DMS53 treated with DMSO at 0.1 percent for 48 hours (cell line): ENCODE measurements at regions not wholly inside any gene's neighbourhood (a gene's known extent, or its start where the extent isn't known, plus 50 kb on each side); places are given as distances from the start of the nearest gene placed in this dataset.

Source experiments
- DNase-seq: peaks from one replicate; lab custom pipeline; 2025; ENCODE audit not compliant: unreplicated experiment; lab: John Stamatoyannopoulos, UW

DNA sequence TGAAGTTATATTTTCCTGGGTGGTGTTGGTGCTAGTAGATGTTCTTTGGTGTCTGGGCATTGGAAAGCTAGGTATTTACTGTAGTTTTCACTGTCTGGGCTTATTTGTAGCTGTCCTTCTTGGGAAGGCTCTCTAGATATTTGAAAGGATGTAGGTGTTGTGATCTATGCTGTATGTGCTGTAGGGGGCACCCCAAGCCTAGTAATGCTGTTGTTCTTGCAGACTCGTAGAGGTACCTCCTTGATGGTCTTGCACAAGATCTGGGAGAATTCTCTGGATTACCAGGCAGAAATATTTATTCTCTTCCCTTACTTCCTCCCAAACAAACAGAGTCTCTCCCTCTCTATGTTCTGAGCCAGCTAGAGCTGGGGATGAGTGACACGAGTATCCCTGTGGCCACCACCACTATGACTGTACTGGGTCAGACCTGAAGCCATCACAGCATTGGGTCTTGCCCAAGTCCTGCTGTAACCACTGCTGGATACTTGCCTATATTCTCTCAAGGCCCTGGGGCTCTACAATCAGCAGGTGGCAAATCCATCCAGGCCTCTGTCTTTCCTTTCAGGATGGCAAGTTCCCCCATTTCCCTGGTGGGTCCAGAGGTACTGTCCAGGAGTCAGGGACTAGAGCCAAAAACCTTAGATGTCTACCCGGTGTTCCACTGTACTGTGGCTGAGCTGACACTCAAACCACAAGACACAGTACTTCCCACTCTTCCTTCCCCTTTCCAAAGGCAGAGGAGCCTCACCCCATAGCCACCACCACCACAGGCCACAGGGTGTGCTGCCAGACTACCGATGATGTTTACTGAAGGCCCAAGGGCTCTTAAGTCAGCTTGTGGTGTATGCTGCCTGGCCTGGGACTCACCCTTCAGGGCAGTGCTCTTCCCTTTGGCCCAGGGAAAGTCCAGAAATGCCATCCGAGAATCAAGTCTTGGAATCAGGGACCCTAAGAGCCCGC lies 195.2 kb upstream of the DPPA4 start:
- peak; percentile 40 for DNase-seq

DNA sequence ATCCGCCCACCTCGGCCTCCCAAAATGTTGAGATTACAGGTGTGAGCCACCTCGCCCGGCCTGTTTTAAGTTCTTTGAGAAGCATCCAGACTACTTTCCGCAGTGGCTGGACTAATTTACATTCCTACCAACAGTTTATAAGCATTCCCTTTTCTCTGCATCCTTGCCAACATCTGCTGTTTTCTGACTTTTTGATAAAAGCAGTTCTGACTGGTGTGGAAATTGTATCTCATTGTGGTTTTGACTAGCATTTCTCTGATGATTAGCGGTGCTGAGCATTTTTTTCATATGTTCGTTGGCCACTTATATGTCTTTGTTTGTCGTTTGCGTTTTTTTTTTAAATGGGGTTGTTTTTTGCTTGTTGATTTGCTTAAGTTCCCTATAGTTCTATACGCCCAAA lies 208.4 kb upstream of the DPPA4 start:
- no peak for DNase-seq

DNA sequence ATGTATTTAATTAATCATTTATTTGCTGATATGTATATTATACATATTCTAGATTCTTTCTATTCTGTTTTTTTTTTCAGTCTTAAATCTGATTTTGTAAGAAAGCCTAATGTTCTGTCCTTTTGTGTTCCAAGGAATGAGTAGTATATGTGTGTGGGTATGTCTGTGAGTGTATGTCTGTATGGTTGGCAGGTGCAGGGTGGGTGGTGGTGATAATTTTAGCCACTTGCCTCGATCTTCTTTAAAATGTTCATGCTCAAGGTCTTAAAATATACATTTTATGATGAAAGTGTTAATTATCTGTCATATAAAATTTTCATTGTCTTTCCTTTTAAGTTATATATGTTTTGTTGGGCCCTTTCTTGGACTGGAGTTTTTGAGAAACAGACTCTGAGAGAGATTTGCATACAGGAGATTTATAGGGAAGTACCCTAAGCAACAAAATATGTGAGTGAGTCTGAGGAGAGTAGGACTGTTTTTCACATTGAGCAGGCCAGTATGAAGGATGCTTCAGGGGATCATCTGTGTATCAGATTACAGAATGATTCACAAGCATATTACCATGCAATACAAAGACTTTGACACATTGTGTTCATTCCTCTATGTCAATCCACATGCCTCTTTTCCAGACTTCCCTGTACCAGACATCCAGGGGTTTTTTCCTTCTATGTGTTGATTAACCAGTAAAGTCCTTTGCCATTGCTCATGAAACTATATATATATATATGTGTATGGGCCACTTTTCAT lies 211.0 kb upstream of the DPPA4 start:
- DNase-seq: peak; percentile 67

GRCh38 chr3:109553591-109554371 lies 216.4 kb upstream of the DPPA4 start:
- no peak for DNase-seq

GRCh38 chr3:109559389-109559788 lies 222.0 kb upstream of the DPPA4 start:
- DNase-seq: peak; percentile 4

DNA sequence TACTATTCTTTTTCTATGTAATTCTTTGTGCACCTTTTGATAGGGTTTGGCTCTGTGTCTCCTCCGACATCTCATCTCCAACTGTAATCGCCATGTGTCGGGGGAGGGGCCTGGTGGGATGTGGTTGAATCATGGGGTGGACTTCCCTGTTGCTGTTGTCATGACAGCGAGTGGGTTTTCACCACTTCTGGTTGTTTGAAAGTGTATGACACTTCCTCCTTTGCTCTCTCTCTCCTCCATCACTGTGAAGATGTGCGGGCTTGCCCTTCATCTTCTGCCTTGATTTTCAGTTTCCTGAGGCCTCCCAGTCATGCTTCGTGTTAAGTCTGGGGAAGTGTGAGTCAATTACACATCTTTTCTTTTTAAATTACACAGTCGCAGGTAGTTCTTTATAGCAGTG lies 225.8 kb upstream of the DPPA4 start:
- DNase-seq: no peak

DNA sequence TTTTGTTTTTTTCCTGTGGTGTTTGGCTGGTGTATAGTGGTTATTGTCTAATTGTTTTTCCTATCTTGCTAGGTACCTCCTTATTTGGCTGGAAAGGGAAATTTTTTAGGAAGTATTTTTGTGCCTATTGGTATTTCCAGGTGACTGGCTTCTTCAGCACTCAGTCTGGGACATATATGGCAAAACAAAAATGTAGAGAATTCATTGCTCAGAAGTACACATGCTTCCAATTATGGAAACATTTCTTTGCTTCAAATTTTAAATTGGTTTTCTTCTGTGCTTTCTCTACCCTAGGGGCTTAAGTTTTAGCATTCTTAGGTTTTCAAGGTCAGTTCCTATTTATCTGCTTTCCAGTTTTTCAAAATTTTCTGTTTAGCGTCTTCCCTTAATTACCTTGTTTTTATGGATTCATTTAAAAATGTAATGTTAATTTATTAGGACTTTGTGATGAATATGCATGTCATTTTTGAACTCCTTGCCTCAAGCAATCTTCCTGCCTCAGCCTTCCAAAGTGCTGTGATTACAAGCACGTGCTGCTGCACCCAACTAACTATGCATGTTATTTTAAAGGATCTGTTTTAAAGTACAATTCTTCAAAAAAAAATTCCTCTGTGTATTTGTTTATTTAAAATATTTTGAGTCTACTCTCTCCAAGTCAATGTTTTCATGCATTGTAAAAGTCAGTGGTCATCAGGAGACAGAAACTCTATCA lies 231.9 kb upstream of the DPPA4 start:
- DNase-seq: no peak

- no peak for DNase-seq
These were observed 233.1 kb upstream of the DPPA4 start for GRCh38 chr3:109570408-109570807.

DNA sequence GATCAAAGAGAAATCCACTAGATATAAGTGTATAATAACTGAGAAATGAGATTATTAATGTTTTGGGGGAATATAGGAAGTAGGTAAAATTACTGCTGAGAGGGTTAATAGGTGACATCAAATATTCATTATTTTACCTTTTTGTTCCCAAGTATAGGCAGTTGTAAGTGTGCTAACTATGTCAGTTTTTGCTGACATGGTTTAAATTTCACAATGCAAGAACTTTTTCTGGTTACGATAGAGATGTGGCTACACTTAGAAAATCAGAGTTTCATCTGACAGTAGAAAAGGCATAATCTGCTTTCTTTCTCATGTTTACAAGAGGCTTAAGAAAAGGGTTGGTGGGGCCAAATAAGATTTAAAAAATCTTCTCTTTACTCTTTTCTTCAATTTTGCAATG lies 235.0 kb upstream of the DPPA4 start:
- no peak for DNase-seq

DNA sequence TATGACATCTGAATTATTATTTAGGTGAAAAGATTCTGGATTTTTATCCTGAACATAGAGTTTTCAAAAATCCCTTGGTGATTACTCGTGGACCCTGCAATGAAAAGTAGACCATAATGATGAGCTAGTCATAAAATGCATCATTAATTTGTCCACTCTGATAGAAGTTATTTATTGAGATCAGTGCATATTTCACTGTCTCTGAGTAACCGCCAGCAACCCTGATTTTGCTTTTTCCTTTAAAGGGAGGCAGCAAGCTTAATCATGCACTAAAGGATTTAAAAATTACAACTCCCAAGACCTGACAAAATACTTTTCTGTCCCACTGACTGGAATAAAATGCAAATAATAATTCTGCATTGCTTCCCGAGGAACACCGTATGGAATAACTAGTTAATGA lies 259.6 kb upstream of the DPPA4 start:
- no peak for DNase-seq

DNA sequence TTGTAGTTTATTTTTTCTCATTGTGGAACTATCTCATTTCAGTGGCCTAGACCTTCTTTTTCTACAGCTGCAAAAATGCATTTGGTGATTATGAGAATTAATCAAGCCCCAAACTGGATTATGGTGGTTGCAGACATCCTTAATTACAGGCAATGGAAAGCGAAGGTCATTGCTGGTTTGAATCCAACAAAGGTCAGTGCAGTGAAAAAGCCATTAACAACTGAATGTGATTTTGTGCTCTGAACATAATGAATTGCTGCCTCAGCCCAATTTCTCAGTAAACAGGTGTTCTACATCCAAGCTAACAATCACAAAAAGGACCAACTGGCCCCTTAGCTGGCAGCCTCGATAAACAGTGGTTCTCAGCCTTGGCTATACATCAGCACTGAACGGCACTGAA lies 260.1 kb upstream of the DPPA4 start:
- DNase-seq: no peak

DNA sequence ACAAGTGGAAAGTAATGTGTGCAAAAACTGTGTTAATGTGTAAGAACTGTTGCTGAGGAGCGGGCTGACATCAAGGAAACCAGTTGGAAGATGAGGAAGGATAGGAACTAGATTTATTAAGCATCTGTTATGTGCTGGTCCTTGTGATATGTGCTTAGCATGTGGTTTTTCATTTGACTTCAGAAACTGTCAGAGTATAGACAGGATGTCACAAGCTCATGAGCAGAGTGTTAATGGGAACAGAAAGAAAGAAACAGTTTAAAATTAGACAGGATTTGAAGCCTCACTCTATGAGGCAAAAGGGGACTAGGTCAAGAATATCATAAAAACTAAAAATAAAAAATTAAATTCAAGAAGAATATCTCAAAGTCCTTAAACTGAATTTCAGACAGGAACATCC lies 270.6 kb upstream of the DPPA4 start:
- no peak for DNase-seq

- no peak for DNase-seq
These were observed 271.2 kb upstream of the DPPA4 start for GRCh38 chr3:109608574-109608973.

- no peak for DNase-seq
These were observed 281.5 kb upstream of the DPPA4 start for GRCh38 chr3:109618766-109619378.

DNA sequence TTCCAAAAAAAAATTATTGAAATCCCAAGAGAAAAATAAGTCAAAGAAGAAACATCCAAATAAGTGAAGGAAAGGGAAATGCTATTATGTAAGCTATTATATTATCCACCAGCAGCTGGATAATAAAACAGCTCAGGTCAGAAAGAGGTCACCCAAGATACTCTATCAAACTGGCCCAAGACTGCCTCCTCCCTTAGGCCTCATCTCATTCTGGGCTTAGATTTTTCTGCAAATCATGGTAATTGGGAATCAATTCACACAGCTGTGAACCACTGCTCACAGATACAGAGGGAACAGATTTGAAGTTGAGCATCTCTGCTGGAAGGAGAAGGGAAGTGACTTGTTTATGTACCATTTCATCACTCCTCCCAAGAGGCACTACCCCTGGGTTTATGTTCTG lies 294.6 kb upstream of the DPPA4 start:
- DNase-seq: no peak

DNA sequence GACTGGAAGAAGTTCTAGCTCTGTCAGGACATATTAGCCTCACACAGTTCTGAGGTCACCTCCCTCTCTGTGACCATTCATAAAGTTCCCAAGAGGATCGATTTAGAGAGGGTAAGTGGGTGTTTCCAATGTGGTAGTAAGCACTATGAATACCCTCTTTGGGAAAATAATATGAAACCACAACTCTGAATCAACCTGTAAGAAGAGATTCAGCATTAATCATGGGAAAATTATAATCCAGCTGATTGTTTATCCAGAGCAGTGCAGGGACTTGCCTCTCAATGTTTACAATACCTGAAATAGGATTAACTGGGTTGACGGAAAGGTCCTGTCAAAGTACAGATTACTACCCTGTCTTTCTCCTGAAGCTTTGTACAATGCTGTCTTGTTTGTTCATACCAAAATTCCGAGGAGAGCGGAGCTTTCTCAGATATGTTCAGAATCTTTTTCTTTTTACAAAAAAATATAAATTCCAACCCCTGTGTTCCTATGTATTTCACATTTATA lies 302.9 kb upstream of the DPPA4 start:
- DNase-seq: no peak

- DNase-seq: no peak
These were observed 304.7 kb upstream of the DPPA4 start for GRCh38 chr3:109642025-109642424.

- no peak for DNase-seq
These were observed 306.2 kb upstream of the DPPA4 start for GRCh38 chr3:109643590-109643989.

- DNase-seq: no peak
These were observed 307.0 kb upstream of the DPPA4 start for GRCh38 chr3:109644332-109644731.

DNA sequence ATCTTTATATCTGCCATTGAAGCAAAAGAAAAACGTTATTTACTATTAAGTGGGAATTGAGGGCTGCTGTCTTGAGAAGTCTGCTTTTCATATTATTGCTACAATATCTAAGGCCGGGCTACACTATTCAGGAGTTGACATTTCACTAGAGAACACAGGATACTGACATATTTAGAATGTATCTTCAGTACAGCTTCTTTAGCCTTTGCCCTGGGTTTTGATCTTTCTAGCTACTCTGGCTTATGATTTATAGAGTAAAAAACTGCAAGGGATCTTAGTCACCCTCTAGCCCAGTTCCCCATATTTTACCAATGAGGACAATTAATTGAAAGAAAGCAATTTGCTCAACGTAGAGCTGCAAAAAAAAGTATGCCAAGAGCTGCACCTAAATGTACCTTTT lies 307.4 kb upstream of the DPPA4 start:
- no peak for DNase-seq
